ENCODE measurements at regions not wholly inside any gene's neighbourhood (a gene's known extent, or its start where the extent isn't known, plus 50 kb on each side); places are given as distances from the start of the nearest gene placed in this dataset.

DNA sequence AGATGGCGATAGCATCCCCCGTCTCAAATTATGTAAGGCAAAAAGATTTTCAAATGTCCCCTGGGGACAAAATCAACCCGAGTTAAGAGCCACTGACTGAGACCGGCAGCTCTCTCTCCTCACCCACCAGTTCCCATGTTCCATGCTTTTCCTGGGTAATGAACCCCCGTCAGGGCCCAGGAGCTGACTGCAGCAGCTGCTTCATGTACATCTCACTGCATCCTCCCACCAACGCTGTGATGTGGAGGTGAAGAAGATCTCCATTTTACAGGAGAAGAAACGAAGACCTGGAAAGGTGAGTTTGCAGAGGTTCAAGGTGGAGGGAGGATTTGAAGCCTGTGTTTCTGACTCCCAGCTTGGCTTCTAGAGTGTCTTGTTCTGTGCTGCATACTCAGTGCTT is 481.1 kb downstream of the MIAT start:
- TF ChIP-seq EZH2 (IDR thresholded peaks at IDR 0.05; ENCODE audit: low read length), result no peak
- TF ChIP-seq, protein P1, sequence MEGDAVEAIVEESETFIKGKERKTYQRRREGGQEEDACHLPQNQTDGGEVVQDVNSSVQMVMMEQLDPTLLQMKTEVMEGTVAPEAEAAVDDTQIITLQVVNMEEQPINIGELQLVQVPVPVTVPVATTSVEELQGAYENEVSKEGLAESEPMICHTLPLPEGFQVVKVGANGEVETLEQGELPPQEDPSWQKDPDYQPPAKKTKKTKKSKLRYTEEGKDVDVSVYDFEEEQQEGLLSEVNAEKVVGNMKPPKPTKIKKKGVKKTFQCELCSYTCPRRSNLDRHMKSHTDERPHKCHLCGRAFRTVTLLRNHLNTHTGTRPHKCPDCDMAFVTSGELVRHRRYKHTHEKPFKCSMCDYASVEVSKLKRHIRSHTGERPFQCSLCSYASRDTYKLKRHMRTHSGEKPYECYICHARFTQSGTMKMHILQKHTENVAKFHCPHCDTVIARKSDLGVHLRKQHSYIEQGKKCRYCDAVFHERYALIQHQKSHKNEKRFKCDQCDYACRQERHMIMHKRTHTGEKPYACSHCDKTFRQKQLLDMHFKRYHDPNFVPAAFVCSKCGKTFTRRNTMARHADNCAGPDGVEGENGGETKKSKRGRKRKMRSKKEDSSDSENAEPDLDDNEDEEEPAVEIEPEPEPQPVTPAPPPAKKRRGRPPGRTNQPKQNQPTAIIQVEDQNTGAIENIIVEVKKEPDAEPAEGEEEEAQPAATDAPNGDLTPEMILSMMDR (optimal IDR thresholded peaks at IDR 0.05 in 1 of 3, IDR thresholded peaks at IDR 0.05 in 1 of 3, conservative IDR thresholded peaks at IDR 0.05 in 1 of 3; ENCODE audit: extremely low read depth in 1 of 3, insufficient read depth in 2 of 3, low read length in 3 of 3), result no peak

Measured in keratinocyte (primary cell).